ENCODE measurements at regions not wholly inside any gene's neighbourhood (a gene's known extent, or its start where the extent isn't known, plus 50 kb on each side); places are given as distances from the start of the nearest gene placed in this dataset.

DNA sequence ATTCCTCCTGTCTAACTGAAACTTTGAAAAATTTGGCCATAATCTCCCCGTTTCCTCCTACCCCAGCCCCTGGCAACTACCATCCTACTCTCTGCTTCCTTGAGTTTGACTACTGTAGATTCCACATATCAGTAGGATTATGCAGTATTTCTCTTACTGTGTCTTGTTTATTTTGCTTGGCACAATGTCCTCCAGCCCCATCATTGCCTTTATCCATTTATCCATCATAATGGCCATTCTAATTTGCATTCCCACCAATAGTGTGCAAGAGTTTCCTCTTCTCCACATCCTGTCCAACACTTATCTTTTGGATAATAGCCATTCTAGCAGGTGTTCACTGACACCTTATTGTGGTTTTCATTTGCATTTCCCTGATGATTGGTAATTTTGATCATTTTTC lies 202.3 kb downstream of the THBS2 start:
- 87% methylated on average over 1 of the region's 1 CpG for WGBS
- Histone ChIP-seq H3K27ac (ENCODE audit: low read depth in 1 of 2, low read length in 2 of 2) (no peak overlapping the region), H3K9ac (ENCODE audit: low read depth in 1 of 2, low read length in 2 of 2) (no peak overlapping the region), H3K4me1 (ENCODE audit: control insufficient read depth in 4 of 4, insufficient read depth in 4 of 4, low read length in 3 of 4) (no peaks in the 10 kb centered on the region), H3K4me3 (ENCODE audit: low read depth in 1 of 3, low read length in 3 of 3) (no peak overlapping the region), H3K27me3 (ENCODE audit: control insufficient read depth in 4 of 4, insufficient read depth in 4 of 4, low read length in 3 of 4) (peaks cover 0 to 5% (median 0%) of the 10 kb centered on the region in 4 donors), H3K36me3 (ENCODE audit: control insufficient read depth in 4 of 4, insufficient read depth in 3 of 4, low read depth in 1 of 4, low read length in 3 of 4) (no peaks in the 10 kb centered on the region), H3K9me3 (ENCODE audit: control insufficient read depth in 4 of 4, low read length in 3 of 4) (no peaks in the 10 kb centered on the region)
- DNase-seq (ENCODE audit: low spot score): no peak
- TF ChIP-seq GABPA (IDR thresholded peaks at IDR 0.05 in 1 of 2, conservative IDR thresholded peaks at IDR 0.05 in 1 of 2) (no peak), RAD21 (IDR thresholded peaks at IDR 0.05) (no peak), HNF4A (conservative IDR thresholded peaks at IDR 0.05) (no peak), SP1 (IDR thresholded peaks at IDR 0.05) (no peak), EGR1 (IDR thresholded peaks at IDR 0.05; ENCODE audit: low read depth in 2 of 2) (no peak), NR2F2 (IDR thresholded peaks at IDR 0.05) (no peak), YY1 (IDR thresholded peaks at IDR 0.05) (no peak), JUND (IDR thresholded peaks at IDR 0.05) (no peak), TAF1 (conservative IDR thresholded peaks at IDR 0.05) (no peak), FOXA2 (IDR thresholded peaks at IDR 0.05) (no peak), RXRA (IDR thresholded peaks at IDR 0.05) (no peak), FOXA1 (IDR thresholded peaks at IDR 0.05) (no peak), HNF4G (IDR thresholded peaks at IDR 0.05) (no peak)
- TF ChIP-seq, protein P1, sequence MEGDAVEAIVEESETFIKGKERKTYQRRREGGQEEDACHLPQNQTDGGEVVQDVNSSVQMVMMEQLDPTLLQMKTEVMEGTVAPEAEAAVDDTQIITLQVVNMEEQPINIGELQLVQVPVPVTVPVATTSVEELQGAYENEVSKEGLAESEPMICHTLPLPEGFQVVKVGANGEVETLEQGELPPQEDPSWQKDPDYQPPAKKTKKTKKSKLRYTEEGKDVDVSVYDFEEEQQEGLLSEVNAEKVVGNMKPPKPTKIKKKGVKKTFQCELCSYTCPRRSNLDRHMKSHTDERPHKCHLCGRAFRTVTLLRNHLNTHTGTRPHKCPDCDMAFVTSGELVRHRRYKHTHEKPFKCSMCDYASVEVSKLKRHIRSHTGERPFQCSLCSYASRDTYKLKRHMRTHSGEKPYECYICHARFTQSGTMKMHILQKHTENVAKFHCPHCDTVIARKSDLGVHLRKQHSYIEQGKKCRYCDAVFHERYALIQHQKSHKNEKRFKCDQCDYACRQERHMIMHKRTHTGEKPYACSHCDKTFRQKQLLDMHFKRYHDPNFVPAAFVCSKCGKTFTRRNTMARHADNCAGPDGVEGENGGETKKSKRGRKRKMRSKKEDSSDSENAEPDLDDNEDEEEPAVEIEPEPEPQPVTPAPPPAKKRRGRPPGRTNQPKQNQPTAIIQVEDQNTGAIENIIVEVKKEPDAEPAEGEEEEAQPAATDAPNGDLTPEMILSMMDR (IDR thresholded peaks at IDR 0.05; ENCODE audit: low read depth, low read length, missing input control): no peak
- TF ChIP-seq, protein P2, sequence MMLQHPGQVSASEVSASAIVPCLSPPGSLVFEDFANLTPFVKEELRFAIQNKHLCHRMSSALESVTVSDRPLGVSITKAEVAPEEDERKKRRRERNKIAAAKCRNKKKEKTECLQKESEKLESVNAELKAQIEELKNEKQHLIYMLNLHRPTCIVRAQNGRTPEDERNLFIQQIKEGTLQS (IDR thresholded peaks at IDR 0.05): no peak
- TF ChIP-seq, protein P3, sequence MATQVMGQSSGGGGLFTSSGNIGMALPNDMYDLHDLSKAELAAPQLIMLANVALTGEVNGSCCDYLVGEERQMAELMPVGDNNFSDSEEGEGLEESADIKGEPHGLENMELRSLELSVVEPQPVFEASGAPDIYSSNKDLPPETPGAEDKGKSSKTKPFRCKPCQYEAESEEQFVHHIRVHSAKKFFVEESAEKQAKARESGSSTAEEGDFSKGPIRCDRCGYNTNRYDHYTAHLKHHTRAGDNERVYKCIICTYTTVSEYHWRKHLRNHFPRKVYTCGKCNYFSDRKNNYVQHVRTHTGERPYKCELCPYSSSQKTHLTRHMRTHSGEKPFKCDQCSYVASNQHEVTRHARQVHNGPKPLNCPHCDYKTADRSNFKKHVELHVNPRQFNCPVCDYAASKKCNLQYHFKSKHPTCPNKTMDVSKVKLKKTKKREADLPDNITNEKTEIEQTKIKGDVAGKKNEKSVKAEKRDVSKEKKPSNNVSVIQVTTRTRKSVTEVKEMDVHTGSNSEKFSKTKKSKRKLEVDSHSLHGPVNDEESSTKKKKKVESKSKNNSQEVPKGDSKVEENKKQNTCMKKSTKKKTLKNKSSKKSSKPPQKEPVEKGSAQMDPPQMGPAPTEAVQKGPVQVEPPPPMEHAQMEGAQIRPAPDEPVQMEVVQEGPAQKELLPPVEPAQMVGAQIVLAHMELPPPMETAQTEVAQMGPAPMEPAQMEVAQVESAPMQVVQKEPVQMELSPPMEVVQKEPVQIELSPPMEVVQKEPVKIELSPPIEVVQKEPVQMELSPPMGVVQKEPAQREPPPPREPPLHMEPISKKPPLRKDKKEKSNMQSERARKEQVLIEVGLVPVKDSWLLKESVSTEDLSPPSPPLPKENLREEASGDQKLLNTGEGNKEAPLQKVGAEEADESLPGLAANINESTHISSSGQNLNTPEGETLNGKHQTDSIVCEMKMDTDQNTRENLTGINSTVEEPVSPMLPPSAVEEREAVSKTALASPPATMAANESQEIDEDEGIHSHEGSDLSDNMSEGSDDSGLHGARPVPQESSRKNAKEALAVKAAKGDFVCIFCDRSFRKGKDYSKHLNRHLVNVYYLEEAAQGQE (IDR thresholded peaks at IDR 0.05): no peak
- TF ChIP-seq, protein P4, sequence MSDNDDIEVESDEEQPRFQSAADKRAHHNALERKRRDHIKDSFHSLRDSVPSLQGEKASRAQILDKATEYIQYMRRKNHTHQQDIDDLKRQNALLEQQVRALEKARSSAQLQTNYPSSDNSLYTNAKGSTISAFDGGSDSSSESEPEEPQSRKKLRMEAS (IDR thresholded peaks at IDR 0.05): no peak
- TF ChIP-seq, protein P5, sequence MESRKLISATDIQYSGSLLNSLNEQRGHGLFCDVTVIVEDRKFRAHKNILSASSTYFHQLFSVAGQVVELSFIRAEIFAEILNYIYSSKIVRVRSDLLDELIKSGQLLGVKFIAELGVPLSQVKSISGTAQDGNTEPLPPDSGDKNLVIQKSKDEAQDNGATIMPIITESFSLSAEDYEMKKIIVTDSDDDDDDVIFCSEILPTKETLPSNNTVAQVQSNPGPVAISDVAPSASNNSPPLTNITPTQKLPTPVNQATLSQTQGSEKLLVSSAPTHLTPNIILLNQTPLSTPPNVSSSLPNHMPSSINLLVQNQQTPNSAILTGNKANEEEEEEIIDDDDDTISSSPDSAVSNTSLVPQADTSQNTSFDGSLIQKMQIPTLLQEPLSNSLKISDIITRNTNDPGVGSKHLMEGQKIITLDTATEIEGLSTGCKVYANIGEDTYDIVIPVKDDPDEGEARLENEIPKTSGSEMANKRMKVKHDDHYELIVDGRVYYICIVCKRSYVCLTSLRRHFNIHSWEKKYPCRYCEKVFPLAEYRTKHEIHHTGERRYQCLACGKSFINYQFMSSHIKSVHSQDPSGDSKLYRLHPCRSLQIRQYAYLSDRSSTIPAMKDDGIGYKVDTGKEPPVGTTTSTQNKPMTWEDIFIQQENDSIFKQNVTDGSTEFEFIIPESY (IDR thresholded peaks at IDR 0.05): no peak

Measured in liver (tissue), 8 donors.